Mucosa of stomach (tissue), 1 donor: ENCODE measurements at regions not wholly inside any gene's neighbourhood (a gene's known extent, or its start where the extent isn't known, plus 50 kb on each side); places are given as distances from the start of the nearest gene placed in this dataset.

ENCODE experiments used
- H3K27me3 ChIP-seq: one replicate; pipeline ENCODE4 v1.7.0; 2013; ENCODE audit warnings: mild to moderate bottlenecking, low read length; ENCODE audit not compliant: control insufficient read depth, insufficient read depth
- H3K36me3 ChIP-seq: one replicate; pipeline ENCODE4 v1.7.0; 2013; ENCODE audit warnings: low read length; ENCODE audit not compliant: control insufficient read depth, insufficient read depth
- H3K4me1 ChIP-seq: one replicate; pipeline ENCODE4 v1.7.0; 2013; ENCODE audit warnings: mild to moderate bottlenecking, low read length; ENCODE audit not compliant: control insufficient read depth, insufficient read depth
- H3K4me3 ChIP-seq: one replicate; pipeline ENCODE4 v1.7.0; 2013; ENCODE audit warnings: low read length
- H3K9ac ChIP-seq: one replicate; pipeline ENCODE4 v1.7.0; 2013; ENCODE audit warnings: mild to moderate bottlenecking, low read length, moderate library complexity
- H3K9me3 ChIP-seq: one replicate; pipeline ENCODE4 v1.7.0; 2013; ENCODE audit warnings: mild to moderate bottlenecking, low read length, moderate library complexity; ENCODE audit not compliant: control insufficient read depth
- donor health status: Pancreatic carcinoma.

DNA sequence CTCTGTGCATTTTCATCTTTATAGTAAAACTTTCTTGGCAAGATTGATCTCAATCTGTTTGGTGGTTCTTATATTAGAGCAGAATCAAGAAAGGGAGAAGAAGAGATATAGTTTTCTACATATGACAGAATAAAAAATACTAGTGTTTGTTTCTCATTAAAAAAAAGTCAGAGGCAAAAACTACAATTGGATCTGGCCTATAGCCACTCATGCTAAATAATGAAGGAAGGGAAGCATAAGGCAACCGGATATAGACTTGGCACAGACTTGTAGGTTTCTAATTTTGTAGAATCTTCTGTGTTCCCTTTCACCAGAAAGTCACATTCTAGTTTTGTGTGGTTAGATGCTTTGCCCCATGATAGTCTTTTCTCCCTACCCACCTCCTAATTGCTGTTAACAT lies 306.2 kb downstream of the PIK3R1 start:
- no peak overlapping the region for H3K4me3 ChIP-seq
- H3K9ac ChIP-seq, result no peak overlapping the region
- H3K4me1 ChIP-seq, result no peaks in the 10 kb centered on the region

DNA sequence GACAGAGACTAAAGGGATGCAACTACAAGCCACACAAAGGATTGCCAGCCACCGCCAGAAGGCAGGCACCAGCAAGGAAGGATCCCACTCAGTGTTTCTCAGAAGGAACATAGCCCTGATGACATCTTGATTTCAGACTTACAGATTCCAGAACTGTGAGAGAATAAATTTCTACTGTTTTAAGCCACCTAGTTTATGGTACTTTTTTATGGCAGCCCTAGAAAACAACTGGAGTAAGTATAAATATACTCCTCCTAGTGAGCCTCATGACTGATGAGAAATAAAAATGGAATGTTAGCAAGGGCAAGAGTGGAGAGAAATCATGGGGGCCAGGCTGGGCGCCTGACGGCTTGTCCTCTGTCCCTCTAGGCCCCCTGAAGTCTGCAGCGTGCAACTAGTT lies 307.3 kb downstream of the PIK3R1 start:
- Histone ChIP-seq H3K27me3 (no peaks in the 10 kb centered on the region), H3K9ac (no peak overlapping the region), H3K4me3 (no peak overlapping the region), H3K9me3 (no peaks in the 10 kb centered on the region), H3K4me1 (no peaks in the 10 kb centered on the region), H3K36me3 (no peaks in the 10 kb centered on the region)

More for the DNA sequence above, 306.2 kb downstream of the PIK3R1 start:
- no peaks in the 10 kb centered on the region for H3K9me3 ChIP-seq
- H3K36me3 ChIP-seq, result no peaks in the 10 kb centered on the region
- H3K27me3 ChIP-seq, result no peaks in the 10 kb centered on the region

DNA sequence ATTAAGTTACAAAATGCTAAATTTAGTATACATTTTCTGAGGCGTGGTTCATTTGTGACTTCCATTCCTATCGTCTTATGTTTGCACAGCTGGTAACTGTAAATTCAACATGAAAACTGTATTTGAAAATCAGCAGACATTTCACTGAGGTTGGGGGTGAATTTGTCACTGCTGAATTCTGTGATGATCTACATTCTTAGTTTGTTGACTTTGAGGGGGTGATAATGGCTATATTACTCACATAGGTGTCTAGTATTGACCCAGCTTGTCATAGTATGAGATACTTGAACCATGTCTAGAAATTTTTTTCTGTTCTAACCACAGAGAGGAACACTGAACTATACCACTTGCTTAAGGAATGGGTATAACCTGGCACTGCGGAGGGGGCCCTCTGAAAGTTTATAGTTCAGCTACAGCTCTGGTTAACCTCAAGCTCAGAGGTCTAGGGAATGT lies 313.3 kb downstream of the PIK3R1 start:
- Histone ChIP-seq H3K9ac (no peak overlapping the region), H3K27me3 (no peaks in the 10 kb centered on the region), H3K4me3 (no peak overlapping the region), H3K9me3 (no peaks in the 10 kb centered on the region), H3K4me1 (peaks cover 9% of the 10 kb centered on the region), H3K36me3 (no peaks in the 10 kb centered on the region)

DNA sequence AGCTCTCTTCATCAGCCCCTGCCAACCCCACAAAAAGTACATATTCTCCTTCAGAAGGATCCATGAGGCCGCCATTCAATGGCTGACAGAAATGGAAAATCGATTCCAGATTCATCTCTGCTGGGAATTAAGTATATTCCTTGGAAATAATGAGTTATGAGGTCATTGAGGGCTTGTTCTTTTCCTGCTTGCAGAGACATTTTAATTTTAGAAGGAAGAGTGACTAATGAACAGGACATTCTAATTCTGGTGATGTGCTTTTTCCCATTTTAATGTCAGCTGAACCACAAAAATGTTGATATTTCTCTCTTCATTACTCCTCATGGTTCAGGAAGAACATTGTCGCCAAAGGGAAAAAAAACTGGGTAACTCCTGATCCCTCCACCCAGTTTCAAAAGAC lies 314.0 kb downstream of the PIK3R1 start:
- H3K27me3 ChIP-seq, result no peaks in the 10 kb centered on the region
- H3K9me3 ChIP-seq, result no peaks in the 10 kb centered on the region
- H3K9ac ChIP-seq, result no peak overlapping the region
- peaks cover 16% of the 10 kb centered on the region for H3K4me1 ChIP-seq
- H3K36me3 ChIP-seq, result no peaks in the 10 kb centered on the region
- H3K4me3 ChIP-seq, result no peak overlapping the region

DNA sequence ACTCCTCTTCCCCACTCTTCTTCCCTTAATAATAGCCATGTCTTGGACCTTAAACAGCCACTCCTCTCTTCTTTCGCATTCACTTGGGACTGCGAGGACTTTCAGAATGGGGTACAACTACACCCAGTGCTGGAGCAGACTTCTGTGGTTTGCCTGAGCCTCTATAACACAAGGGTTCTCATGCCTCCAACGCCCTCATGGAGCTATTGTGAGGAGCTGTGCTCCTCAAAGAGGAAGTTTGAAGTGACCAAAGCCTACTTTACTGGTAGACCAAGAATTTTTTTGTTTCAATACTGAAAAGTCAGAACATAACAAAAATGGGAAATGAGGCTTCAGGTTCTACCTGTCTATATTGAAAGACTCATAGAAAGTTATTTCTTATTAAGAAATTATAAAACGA lies 316.4 kb downstream of the PIK3R1 start:
- Histone ChIP-seq H3K36me3 (no peaks in the 10 kb centered on the region), H3K9me3 (no peaks in the 10 kb centered on the region), H3K27me3 (no peaks in the 10 kb centered on the region), H3K9ac (no peak overlapping the region), H3K4me1 (peaks cover 20% of the 10 kb centered on the region), H3K4me3 (no peak overlapping the region)

DNA sequence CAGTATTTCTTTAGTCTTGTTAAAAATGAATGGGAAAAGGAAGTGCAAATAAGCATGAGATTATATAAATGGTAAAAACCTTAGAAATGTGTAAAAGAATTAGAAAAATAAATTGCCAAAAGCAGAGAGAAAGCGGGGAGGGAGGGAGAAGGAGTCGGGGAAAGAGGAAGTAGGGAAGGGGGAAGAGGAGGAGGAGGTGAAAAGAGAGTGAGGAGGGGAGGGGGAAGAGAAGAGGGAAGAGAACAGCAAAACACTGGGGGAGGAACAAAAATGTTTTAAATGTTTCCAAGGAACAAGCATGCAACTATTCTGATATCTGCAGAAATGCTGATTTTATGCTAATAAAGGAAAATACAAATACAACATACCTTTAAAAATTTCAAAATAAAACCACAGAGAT lies 317.5 kb downstream of the PIK3R1 start:
- no peaks in the 10 kb centered on the region for H3K27me3 ChIP-seq
- H3K4me1 ChIP-seq, result peaks cover 20% of the 10 kb centered on the region
- H3K36me3 ChIP-seq, result no peaks in the 10 kb centered on the region
- H3K9ac ChIP-seq, result no peak overlapping the region
- H3K9me3 ChIP-seq, result no peaks in the 10 kb centered on the region
- no peak overlapping the region for H3K4me3 ChIP-seq

DNA sequence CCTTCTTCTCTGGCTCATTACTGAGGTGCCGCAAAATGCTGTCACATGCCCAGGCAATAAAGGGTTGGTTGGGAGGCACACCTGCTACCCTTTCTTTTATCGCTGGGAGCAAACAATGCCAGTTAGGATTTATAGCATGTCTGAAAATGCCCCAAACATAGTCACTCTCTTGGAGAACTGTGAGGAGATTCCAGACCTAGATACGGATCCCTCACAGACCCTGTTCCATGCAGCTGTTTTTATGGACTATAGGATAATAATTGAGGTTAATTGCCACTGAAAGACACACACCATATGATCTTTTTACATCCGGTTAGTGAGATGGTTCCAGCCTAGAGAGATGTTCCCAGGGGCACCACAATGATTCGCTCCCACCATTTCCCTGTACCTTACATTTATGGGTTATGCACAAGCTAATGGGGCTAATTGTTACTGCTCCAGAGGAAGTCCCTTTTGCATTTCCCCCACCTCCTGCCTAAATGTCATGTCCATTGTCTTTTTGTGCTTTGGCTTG lies 318.1 kb downstream of the PIK3R1 start:
- Histone ChIP-seq H3K4me3 (no peak overlapping the region), H3K27me3 (no peaks in the 10 kb centered on the region), H3K36me3 (no peaks in the 10 kb centered on the region), H3K4me1 (peaks cover 20% of the 10 kb centered on the region), H3K9me3 (no peaks in the 10 kb centered on the region), H3K9ac (no peak overlapping the region)

DNA sequence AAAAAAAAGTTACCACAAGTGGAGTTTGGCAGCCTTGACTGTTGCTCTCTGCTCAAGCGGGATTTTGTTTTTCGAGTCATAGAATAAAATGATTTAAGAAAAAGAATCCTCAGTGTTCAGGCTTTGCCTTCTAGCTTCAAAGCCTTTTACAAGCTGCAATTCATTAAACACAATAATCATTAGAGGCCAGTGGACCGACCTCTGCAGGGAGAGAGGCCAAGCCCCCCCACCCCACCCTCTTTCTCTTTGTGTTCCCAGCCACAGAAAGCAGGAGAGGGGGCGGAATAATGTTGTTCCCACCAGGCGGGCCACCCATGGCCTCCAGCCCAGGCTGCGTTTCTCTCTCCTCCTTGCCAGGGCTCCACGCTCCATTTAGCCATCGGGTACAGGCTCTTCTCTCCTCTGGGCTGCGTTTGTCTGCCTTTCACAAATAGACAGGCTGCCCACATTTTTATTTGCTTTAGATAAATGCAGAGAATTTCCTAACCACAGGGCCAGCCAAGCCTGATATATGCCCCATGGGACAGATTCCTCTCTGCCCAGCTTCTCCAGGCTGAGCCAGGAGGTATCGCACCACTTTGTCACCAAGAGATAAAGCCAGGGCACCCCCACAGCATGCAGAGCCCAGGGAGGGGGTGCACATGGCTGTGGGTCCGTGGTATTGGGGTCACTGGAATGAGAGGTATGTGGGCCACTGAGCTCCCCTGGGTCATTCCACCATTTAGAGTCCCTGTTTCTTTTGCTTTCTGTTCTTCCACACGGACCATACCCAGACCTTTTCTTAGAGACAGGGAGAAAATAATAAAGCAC lies 318.8 kb downstream of the PIK3R1 start:
- H3K4me1 ChIP-seq, result peaks cover 20% of the 10 kb centered on the region
- peaks cover 4% of the 10 kb centered on the region for H3K27me3 ChIP-seq
- H3K4me3 ChIP-seq, result no peak overlapping the region
- no peaks in the 10 kb centered on the region for H3K36me3 ChIP-seq
- H3K9me3 ChIP-seq, result no peaks in the 10 kb centered on the region
- no peak overlapping the region for H3K9ac ChIP-seq

DNA sequence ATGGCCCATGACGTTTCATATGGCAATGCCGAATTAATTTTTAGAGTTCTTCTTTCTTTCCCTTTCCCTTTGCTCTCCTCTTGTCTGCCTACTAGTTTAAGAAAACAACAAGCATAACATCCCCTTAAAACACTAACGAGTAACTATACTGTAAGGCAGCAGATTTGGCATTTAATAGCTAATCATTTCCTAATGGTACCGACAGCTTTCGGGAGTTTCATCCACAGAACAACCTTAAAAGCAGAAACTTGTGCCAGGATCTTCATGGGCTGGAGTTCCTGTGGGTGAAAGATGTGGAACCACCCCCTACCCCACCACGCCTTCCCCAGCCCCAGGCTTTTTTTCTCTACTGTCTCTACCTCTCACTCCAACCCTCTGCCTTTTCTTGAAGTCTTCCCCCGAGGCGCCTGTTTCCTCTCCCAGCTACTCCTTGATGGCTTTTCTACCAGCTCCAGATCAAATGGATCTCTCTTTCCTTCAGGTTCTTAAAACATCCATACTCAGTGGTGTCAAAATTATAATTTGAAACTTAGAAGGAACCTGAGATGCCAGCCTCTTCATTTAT lies 319.5 kb downstream of the PIK3R1 start:
- no peak overlapping the region for H3K9ac ChIP-seq
- no peak overlapping the region for H3K4me3 ChIP-seq
- H3K27me3 ChIP-seq, result peaks cover 4% of the 10 kb centered on the region
- peaks cover 20% of the 10 kb centered on the region for H3K4me1 ChIP-seq
- no peaks in the 10 kb centered on the region for H3K36me3 ChIP-seq
- no peaks in the 10 kb centered on the region for H3K9me3 ChIP-seq

DNA sequence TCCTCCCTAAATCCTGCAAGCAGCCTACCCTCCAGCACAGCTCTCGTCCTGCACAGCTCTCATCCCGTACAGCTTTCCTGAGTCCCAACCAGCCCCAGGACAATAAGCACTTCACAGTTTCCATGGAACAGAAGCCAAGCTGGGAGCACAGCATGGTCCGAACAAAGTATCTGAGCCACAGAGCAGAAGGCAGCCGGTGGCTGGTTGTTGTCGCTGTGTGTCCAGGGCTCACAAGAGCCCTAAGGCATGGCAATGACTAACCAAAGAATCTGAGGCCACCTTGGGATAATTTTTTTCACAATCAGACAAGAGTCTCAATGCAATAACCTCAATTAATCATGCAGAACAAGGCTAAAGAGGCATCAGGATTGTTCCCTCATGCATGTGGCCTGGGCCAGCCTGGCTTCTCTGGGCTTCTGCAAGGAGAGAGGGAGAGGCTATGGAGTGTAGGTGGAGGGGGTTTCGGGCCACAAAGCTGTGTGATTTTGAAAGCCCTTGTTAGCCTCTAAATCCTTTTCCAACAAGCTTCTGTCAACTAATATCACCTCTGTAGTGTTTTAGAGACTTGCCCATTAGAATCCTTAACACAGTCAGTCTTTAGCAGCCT lies 323.4 kb downstream of the PIK3R1 start:
- H3K27me3 ChIP-seq, result peaks cover 7% of the 10 kb centered on the region
- peaks cover 10% of the 10 kb centered on the region for H3K4me1 ChIP-seq
- no peaks in the 10 kb centered on the region for H3K9me3 ChIP-seq
- no peak overlapping the region for H3K9ac ChIP-seq
- H3K4me3 ChIP-seq, result no peak overlapping the region
- no peaks in the 10 kb centered on the region for H3K36me3 ChIP-seq

DNA sequence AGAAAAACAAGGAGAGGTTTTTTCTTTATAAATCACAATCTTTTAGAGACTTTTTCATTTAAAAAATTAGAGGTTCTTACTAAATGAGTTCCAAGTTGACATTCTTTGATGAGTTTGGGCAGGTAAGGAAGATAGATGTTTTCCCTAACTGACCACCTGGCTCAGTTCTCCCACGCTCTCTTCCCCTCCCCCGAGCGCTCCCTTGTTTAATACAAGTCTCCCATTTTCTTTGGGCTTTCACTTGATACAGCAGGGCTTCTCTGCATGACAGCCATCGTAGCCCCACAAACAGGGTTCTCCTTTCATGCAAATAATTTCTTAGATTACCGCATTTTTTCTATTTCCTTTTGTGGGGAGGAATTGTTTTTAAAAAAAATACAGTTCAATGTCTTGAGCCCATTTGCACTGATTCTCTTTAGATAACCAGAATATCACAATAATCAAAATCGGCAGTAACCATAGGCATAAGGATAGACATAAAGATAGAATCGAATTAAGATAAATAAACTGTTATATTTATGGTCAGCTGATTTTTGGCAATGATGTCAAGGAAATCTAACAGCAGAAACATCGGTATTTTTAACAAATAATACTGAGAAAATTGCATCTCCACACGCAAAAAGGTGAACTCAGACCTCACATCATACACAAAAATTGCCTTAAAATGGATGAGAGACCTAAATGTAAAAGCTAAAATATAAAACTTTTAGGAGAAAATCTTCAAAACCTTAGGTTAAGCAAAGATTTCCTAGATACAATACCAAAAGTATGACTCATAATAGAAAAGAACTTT lies 325.4 kb downstream of the PIK3R1 start:
- Histone ChIP-seq H3K9ac (no peak overlapping the region), H3K9me3 (no peaks in the 10 kb centered on the region), H3K4me3 (no peak overlapping the region), H3K4me1 (no peaks in the 10 kb centered on the region), H3K27me3 (peaks cover 7% of the 10 kb centered on the region), H3K36me3 (no peaks in the 10 kb centered on the region)
